ENCODE measurements at regions not wholly inside any gene's neighbourhood (a gene's known extent, or its start where the extent isn't known, plus 50 kb on each side); places are given as distances from the start of the nearest gene placed in this dataset.
A peak's percentile ranks its signal among the peaks of the same experiment; 100 is the strongest.

- Mint-ChIP-seq H3K27me3 (ENCODE audit: low read depth) (no peaks in the 10 kb centered on the region; the same call in 1 of the 2 replicates), H3K27ac (no peak overlapping the region), H3K4me3 (no peak overlapping the region), H3K36me3 (peaks cover 6% of the 10 kb centered on the region; the same call in 1 of the 2 replicates), H3K9me3 (peaks cover 16% of the 10 kb centered on the region), H3K4me1 (peaks cover 12% of the 10 kb centered on the region)
- TF ChIP-seq NFYB (CRISPR knock-in tag; conservative IDR thresholded peaks at IDR 0.05; ENCODE audit: low read depth) (no peak), SOX15 (CRISPR knock-in tag; IDR thresholded peaks at IDR 0.05) (no peak), ATF2 (CRISPR knock-in tag; IDR thresholded peaks at IDR 0.05; ENCODE audit: borderline replicate concordance, low read depth) (no peak), FOXP1 (CRISPR knock-in tag; IDR thresholded peaks at IDR 0.05; ENCODE audit: borderline replicate concordance) (no peak)
- ATAC-seq (no peak), DNase-seq (ENCODE audit: low spot score) (no peak)
- ChIA-PET POLR2A (interaction anchor here (0.6 kb wide), 1 partner anchor 12 kb away, joined by 4 read pairs; no protein-coding TSS in a partner anchor), CTCF (no interaction called here)
These were observed 131.8 kb upstream of the SRSF6 start for GRCh38 chr20:43325926-43326325.

- Mint-ChIP-seq H3K27ac (no peak overlapping the region), H3K4me1 (peaks cover 24% of the 10 kb centered on the region), H3K4me3 (no peak overlapping the region), H3K9me3 (peaks cover 16% of the 10 kb centered on the region), H3K27me3 (ENCODE audit: low read depth) (no peaks in the 10 kb centered on the region; the same call in 1 of the 2 replicates), H3K36me3 (peaks cover 6% of the 10 kb centered on the region; the same call in 1 of the 2 replicates)
- TF ChIP-seq ETV6 (CRISPR knock-in tag; IDR thresholded peaks at IDR 0.05) (no peak), RORB (CRISPR knock-in tag; IDR thresholded peaks at IDR 0.05) (no peak), ZBTB43 (CRISPR knock-in tag; IDR thresholded peaks at IDR 0.05) (no peak), MLX (CRISPR knock-in tag; IDR thresholded peaks at IDR 0.05) (no peak), GABPB1 (CRISPR knock-in tag; IDR thresholded peaks at IDR 0.05) (no peak), ERG (CRISPR knock-in tag; IDR thresholded peaks at IDR 0.05) (no peak), ZMAT4 (CRISPR knock-in tag; IDR thresholded peaks at IDR 0.05) (no peak), HMGA2 (CRISPR knock-in tag; IDR thresholded peaks at IDR 0.05) (no peak), FOXP1 (CRISPR knock-in tag; IDR thresholded peaks at IDR 0.05; ENCODE audit: borderline replicate concordance) (no peak), ESRRA (CRISPR knock-in tag; IDR thresholded peaks at IDR 0.05; ENCODE audit: borderline replicate concordance) (no peak), ARID4B (CRISPR knock-in tag; IDR thresholded peaks at IDR 0.05; ENCODE audit: borderline replicate concordance) (no peak), MAX (CRISPR knock-in tag; IDR thresholded peaks at IDR 0.05) (no peak), EMX1 (CRISPR knock-in tag; IDR thresholded peaks at IDR 0.05) (no peak), ATF6 (CRISPR knock-in tag; IDR thresholded peaks at IDR 0.05) (no peak), ZNF512 (CRISPR knock-in tag; IDR thresholded peaks at IDR 0.05; ENCODE audit: borderline replicate concordance) (no peak), ZNF263 (CRISPR knock-in tag; IDR thresholded peaks at IDR 0.05; ENCODE audit: low read depth) (no peak)
- DNase-seq (ENCODE audit: low spot score) (peak; percentile 31), ATAC-seq (peak; percentile 90)
- POLR2A ChIA-PET = interaction anchor here (1.0 kb wide), 1 partner anchor 59 kb away, joined by 3 read pairs; no protein-coding TSS in a partner anchor
- CTCF ChIA-PET = interaction anchor here (0.6 to 1.0 kb wide), 3 partner anchors 113 to 1752 kb away, joined by 3 to 4 read pairs (median 3); no protein-coding TSS in a partner anchor
These were observed 133.9 kb upstream of the PTPRT start for GRCh38 chr20:43323592-43323991.

Measured in WTC11 (cell line).